ENCODE measurements at regions not wholly inside any gene's neighbourhood (a gene's known extent, or its start where the extent isn't known, plus 50 kb on each side); places are given as distances from the start of the nearest gene placed in this dataset.
A peak's percentile ranks its signal among the peaks of the same experiment; 100 is the strongest.

- no peak for DNase-seq (ENCODE audit: low spot score)
Measured at GRCh38 chr5:116650544-116650943, 75.9 kb upstream of the SEMA6A start.

- no peak for DNase-seq (ENCODE audit: low spot score)
Measured at GRCh38 chr5:116646611-116647289, 72.1 kb upstream of the SEMA6A start.

GRCh38 chr5:116645627-116646026 is 71.0 kb upstream of the SEMA6A start:
- DNase-seq (ENCODE audit: low spot score): no peak

GRCh38 chr5:116640236-116640635 is 65.6 kb upstream of the SEMA6A start:
- no peak for DNase-seq (ENCODE audit: low spot score)

- DNase-seq (ENCODE audit: low spot score): no peak
Measured at GRCh38 chr5:116637149-116637740, 62.6 kb upstream of the SEMA6A start.

GRCh38 chr5:116632890-116633289 is 58.3 kb upstream of the SEMA6A start:
- no peak for DNase-seq (ENCODE audit: low spot score)

- DNase-seq (ENCODE audit: low spot score): no peak
Measured at GRCh38 chr5:116631147-116631546, 56.5 kb upstream of the SEMA6A start.

GRCh38 chr5:116629168-116629567 is 54.5 kb upstream of the SEMA6A start:
- no peak for DNase-seq (ENCODE audit: low spot score)

GRCh38 chr5:116626945-116627679 is 52.5 kb upstream of the SEMA6A start:
- no peak for DNase-seq (ENCODE audit: low spot score)

GRCh38 chr5:116626272-116626723 is 51.7 kb upstream of the SEMA6A start:
- DNase-seq (ENCODE audit: low spot score): peak; percentile 85
